SIG-M5 treated with dmso at 0.1 percent for 504 hours (cell line): ENCODE measurements at regions not wholly inside any gene's neighbourhood (a gene's known extent, or its start where the extent isn't known, plus 50 kb on each side); places are given as distances from the start of the nearest gene placed in this dataset.

Source experiments
- DNase-seq: peaks from one replicate; lab custom pipeline; 2025; ENCODE audit not compliant: unreplicated experiment; lab: John Stamatoyannopoulos, UW

DNA sequence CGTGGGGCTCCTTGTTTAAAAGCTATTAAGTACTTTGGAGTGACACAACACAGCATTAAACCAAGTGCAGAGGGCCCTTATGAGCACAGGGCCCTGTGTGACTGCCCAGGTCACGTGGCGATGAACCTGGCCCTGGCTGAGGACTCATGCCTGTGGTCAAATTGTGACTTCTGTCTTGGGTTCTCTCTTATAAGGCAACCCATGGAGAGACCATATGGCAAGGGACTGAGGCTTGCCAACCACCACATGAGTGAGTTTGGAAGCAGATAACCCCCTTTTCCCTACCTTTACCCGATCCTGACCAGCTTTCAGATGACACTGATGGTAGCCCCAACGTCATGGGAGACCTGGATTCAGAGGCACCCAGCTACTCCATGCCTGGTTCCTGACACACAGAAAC, 140.5 kb downstream of the ZBTB18 start:
- DNase-seq = no peak

DNA sequence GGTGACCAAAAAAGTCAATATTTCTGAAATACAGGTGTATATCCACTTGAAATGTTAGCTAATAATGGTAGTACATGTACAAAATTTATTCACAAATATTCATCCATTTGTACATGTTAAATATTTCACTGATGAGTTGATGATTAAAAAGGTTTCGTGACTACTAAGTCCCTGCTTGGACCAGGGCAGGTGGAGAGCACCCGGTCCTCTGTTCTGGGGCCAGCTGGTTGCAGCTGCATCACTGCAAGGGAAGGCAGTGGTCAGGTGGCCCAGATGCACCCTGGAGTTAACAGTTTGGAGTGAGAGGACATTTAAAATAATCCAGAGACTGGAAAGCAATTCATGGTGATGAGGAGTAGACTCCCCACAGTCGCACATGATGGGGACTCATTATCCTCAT, 141.2 kb downstream of the ZBTB18 start:
- DNase-seq = no peak

DNA sequence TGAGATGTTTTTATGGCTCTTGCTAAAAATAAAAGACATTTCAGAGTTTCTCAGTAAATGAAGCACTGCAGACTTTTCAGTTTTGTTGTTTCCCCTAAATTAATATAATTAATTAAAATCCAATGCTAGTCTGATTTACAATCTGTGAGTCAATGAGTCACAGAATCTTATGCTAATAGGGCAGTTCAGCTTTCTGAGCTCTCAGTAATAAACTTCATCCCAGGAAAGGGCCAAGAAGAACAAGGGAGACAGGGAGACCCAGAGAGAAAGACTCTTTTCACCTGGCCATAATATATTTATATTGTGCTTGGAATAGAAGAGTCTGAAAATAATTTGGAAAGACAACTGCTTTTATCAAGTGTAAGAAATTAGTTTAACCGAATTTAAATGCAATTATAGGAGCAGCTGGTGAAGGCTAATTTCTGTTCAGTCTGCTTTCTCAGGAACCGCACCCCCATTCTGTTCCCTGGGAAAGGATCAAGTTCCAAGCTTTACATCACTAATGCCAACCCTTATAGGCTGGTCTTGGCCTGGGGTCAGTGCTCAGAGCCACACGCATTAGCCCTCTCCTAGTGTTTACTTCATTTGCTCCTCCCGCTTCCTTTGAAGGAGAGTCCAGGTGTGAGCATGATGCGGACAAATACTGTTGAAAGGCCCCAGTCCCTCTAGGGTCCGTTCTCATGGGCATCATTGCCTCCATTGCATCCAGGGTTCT, 145.6 kb downstream of the ZBTB18 start:
- no peak for DNase-seq

DNA sequence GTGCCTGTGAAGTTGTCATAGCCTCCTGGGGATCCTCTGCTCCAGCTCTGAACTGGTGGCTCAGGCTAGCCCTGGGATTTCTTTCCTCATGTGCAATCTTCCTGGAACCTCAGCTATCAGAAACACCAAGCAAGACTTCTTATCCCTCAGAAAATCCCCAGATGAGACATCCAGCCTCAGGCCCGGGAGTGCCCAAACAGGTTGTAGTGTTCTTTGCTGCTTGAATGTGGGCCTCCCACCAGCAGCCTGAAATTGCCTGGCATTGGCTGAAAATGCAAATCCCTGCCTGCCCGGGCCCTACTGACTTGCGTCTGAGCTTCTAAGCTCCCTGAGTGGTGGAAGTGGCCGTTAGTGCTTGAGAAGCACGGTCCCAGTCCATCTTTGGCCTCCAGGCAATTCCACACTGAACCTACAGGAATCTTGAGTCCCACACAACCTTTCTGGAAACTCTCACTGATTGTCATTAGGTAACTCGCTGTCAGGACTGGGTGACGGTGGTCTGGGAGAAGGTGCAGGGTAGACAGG, 146.8 kb downstream of the ZBTB18 start:
- no peak for DNase-seq

DNA sequence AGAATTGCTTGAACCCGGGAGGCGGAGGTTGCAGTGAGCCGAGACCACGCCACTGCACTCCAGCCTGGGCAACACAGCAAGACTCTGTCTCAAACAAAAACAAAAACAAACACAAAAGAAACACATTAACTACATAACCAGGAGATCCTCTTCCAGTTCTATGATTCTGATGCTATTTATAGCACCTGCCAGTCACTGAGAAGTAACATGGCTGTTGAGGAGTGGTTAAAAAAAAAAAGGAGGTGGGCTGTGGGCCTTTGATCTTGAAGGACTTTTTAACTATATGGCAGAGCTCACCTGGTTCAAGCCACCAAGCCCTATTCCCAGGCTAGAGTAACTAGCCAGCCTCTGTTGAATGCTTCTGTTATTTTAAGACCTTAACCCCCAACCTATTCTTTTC, 148.8 kb downstream of the ZBTB18 start:
- DNase-seq = no peak

DNA sequence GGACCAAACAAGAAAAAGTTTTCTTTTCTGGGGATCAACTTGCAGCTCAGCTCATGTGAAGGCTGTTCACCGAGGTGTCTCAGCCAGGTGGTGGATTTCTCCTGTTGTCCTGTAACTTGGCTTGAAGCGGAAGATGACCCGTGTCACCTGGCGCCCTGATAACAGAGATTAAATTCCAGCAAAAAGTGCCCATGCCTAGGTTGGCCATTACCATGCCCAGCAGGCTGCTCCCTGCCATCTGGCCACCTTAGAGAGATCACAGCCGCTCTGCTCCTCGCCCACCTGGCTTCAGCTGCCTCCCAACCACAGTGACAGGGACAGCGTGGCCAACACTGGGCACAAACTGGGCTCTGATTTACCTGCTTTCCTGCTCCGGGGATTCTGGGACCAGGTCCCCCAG, 149.5 kb downstream of the ZBTB18 start:
- no peak for DNase-seq

DNA sequence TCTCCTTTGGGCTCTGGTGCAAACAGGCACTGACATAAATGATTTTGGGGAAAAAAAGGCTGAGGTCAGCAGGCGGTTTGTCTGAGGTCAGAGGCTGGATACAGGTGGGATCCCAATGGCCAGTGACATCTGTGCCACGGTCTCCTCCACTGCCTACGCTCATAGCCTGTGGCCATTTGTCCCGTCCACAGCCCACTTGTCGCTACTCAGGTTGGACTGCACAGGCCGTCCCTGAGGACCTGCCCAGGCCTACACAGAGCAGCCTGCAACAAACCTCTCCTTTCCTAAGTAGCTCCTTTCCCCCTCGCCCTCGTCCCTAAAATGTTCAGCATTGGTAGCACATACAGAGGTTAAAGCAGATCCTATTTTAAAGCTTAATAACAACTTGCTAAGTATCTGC, 150.7 kb downstream of the ZBTB18 start:
- no peak for DNase-seq

DNA sequence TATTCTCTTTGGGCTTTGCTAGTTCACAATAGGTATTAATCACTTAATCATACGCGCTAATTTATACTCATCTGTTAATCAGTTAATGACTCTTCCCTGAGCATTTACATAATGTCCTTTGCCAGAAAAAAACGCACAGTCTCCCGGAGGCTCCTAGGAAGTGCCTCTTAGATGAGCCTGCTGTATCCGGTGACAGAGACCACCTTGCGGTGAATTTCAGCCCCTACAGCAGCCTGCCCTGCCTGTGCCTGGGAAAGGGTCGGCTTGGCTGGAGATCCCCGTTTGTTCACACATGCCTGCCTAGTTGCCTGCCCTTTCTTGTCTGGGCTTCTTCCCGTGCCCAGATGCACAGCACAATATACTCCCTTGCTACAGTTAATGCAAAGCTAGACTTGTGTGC, 152.9 kb downstream of the ZBTB18 start:
- no peak for DNase-seq

DNA sequence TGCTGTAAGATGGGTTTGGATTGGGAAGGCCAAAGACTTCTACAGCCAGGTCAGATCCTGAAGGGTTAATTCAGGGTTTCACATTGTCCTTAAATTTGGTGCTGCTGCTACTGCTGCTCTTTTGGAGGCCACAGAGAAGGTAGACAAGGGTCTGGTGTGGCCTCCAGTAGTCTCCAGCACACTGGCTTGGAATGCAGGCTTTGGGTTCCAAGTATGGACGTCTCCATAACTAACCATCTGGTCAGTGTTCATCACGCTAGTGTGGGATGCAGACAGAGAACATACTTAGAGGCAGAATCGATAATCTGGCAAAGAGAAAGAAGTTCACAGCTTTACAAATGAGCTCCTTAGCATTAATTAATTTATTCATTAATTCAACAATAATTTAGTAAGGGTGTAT, 154.1 kb downstream of the ZBTB18 start:
- DNase-seq = no peak

DNA sequence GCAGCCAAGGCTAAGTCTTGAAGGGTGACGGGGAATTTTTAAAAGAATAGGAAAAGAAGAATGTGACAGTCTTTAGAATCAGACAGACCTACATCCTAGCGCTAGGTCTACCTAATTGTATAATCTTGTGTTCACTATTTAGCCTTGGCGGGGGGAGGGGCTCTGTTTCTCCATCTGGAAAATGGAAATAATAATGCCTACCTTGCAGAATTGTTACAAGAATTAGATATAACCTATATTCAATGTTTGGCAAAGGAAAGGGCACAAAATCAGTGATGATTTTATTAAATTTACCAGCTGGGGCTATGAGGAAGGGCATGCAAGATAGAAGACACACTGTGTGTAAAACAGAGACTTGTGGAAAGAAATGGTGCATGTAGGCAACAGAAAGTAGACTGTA, 154.8 kb downstream of the ZBTB18 start:
- DNase-seq = no peak

DNA sequence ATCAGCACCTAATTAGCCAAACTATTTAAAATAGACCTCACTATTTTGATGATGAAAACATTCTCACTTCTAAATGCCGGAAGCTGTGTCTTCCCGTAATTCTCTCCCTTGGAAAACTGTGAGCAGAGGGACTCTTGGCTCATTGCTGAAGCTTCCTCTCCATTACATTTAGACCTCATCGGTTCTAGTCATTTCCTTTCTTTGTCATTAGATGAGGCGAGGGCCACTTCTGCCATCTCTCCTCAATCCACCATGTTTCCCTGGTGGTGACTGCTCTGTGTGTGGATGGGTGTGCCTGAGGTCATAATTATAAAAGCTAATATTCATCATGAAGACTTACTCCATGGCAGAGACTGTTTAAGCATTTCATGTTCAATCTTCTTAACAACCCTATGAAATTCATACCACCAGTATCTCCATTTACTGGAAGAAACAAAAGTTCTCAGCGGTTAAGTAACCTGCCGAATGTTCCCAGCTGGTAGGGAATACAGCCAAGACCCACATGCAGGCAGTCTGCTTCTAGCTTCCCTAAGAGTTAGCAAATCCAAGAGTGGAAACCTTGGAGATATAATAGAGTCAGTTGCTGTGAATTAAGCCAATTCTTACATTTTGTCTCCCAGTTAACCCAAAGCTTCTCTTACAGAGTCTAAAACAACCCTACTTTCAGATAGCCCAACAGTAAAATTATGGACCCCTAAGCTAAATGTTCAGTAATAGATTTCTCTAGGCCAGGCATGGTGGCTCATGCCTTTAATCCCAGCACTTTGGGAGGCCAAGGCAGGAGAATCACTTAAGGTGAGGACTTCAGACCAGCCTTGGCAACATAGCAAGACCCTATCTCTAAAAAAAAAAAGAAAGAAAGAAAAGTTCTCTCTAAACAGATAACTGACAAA, 156.2 kb downstream of the ZBTB18 start:
- no peak for DNase-seq

DNA sequence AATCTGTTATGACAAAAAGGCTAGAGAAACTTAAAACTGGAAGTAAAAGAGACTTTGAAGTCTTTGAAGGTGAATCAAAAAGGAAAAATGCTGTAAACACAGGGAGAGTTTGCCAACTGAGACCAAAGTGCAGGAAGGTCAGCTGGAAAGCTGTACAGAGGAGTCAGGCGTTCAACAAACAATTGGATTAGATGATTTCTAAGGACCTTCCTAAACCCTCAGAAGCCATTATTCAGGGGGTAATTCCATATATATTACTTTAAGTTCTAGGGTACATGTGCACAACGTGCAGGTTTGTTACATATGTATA, 156.8 kb downstream of the ZBTB18 start:
- DNase-seq = no peak

DNA sequence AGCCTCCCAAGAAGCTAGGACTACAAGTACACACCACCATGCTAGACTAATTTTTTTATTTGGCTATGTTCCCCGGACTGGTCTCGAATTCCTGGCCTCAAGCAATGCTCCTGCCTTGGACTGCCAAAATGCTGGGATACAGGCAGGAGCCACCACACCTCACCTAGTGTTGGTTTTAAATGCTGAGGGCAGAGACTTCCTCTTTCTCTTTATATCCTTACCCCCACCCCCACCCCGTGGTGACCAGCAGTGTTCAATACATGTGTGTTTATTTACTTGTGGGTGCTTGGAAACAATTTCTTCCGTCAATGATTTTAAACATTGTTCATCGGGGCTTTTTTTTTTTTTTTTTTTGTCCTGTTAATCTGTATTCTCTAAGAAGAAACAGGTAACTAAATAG, 158.9 kb downstream of the ZBTB18 start:
- DNase-seq = no peak

DNA sequence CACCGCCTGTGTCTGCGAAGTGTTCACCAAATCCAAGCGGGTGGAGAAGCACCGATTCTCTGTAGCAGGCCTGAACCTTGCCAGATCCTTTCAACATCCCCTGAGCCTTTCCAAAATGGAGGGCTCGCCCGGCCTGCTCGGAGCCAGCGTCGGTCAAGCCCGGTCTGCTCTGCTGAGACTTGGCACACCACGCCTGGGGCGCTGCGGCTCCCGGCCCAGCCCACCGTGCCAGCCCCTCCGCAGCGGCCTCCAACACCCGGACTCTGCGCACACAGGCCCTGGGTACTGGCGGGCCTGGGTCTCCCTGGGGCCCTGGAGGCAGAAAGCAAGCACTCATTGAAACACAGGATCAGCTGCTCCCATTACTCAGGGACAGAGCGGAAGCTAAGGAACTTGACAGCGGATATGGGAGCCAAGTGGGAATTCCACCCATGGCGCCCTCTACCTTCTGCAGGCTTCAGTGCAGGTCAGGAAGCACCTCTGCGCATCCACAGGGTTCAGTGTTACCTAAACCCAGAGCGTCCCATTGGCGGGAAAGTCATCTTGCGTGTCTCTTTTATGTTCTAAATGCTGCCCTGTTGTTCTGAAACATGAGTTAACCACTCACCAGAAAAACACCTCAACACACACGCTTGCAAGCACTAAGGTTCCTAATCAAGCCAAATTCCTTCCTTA, 159.9 kb downstream of the ZBTB18 start:
- no peak for DNase-seq

DNA sequence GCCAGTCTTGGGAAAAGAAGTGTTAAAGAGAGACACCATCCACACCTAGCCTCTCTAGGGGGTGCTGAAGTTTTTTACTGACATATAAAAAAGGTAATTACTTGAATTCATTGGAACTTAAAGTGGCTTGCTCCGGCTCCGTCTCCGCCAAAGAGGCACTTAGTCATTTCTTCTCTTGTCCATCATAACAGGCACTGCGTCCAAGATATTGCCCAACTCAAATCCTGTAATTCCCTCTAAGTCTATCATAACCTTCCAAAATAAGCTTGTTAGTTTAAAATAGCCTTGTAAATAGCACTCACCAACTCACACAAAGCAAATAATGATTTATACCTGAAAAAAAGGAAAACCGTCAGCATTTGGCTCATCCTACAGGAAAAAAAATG, 160.5 kb downstream of the ZBTB18 start:
- no peak for DNase-seq

DNA sequence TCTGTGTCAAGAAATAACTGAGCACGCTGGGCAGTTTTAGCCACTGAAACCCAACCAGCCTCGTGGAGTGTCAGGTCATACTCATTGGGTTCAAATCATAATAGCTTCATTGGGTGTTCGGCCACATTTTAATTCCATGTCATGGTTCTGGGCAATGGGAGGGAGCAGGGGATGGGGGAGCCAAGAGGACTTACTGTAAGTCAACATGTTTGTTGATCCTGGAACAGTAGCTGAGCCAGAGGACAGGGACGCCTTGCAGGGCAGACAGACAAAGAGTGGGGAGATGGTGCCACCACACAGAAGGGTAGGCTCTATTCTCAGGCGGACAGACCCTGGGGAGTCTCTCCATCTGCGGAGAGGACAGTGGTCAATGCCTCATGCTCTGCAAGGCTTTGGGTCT, 161.1 kb downstream of the ZBTB18 start:
- DNase-seq = no peak

DNA sequence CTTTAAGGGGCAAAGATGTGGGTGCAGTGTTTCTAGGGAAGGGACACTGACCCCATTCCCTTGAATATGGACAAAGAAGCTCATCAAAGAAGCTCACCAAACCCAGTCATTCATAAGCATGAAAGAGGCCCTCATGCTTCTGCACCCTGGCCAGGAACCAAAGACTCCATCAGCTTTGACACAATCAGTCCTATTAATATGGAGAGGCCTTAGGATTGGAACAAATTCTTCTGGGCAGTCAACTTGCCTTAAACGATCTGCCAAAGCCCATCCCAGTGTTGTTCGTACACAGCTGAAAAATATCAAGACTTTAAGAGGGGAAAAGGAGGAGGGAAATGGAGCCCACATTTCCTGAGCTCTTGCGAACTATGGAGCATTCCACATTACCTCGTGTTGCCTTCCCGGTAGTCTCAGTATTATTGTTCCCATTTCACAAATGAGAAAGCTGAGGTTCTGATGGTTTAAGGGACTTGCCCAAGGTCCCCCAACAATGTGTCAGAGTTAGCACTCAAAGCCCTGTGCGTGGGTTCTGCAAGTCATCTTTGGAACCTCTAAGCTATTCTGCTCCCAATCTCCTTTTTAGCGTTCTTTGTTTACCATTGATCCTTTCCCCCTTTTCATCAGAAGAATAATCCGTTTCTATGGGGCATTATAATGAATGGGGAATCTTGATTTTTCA, 161.9 kb downstream of the ZBTB18 start:
- no peak for DNase-seq

DNA sequence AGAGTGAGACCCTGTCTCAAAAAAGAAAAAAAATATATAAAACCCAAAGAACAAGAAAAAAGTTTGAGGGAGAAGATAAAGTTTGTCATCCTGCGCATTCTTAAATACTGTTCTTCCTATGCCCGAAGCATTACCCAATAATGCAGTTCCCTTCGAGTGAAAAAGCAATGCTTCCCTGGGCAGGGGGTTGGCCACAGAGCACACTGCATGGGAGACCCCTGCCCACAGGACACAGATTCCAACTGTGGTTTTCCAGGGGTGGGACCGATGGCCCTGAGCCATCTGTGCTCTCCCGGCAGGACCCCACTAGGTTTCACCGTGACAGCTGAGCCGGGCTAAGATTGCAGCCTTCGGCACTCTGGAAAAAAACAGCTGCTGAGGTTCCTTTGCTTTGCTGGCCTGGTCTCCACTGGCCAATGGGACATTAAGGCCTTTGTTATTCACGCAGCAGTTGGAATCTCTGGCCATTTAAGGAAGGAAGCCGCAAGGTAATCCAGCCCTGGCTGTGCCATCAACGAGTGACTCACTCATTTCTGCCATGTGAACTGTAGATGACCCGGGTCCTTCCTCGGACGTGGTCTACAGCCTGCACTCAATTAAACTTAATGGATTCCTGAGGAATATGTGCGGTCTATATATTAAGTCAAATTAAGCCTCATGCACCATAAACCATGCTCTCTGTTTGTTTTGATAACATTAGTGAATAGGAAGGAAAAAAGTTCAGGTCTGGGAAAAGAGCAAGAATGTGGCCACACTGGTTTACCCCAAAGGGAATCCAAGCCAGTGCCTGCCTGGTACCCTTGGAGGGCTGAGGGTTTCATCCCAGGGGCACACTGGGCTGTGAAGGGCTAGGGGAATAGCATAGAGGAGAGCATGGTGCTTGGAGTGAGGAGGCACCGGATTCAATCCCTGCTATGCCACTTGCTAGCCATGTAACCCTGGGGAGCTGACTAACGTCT, 163.2 kb downstream of the ZBTB18 start:
- DNase-seq = no peak

DNA sequence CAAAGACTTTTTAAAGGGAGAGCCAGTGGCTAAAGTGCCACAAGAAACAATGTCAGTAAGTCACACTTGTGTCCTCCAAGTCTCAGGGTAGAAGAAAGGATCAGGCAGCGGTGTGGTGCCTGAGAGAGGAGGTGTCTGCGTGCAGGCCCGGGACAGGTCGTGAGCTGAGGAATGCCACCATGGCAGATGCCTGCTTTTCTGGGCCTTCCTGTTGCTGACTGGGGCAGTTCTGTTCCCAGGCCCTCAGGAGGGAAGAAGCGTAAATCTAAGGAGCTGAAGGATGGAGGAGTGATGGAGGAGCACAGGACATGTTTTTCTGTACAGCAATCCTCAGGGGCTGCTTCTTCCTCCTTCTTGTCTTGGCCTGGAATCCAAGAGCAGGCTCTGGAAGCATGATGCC, 165.8 kb downstream of the ZBTB18 start:
- no peak for DNase-seq

DNA sequence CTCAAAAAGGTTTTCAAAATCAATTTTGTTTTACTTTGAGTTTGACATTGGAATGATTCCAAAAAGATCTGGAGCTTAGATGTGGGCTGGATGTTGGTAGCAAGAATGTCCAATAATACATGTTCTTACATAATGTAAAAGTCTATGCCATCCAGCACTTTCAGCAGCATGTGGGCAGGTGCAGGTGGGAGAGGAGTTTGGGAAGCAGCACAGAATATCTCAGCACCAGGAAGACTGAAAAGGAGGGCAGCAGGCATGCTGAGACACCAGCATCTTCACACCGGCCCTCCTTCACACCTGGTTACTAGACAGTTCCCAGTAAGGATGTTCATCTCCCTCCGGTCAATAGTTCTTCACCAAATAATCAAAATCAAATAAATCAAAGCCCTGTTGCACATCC, 166.6 kb downstream of the ZBTB18 start:
- DNase-seq = no peak
